Common myeloid progenitor, CD34-positive (primary cell): ENCODE measurements at regions not wholly inside any gene's neighbourhood (a gene's known extent, or its start where the extent isn't known, plus 50 kb on each side); places are given as distances from the start of the nearest gene placed in this dataset.

Experiments used
- CTCF ChIA-PET: fragments of 350-600 bp; sonication (Branson Sonifier 250); formaldehyde crosslinking; loops from one replicate; lab custom pipeline; 2021; ENCODE audit warnings: antibody characterized with exemption; lab: Charles Lee
- POLR2A ChIA-PET: fragments of 350-600 bp; sonication (Branson Sonifier 250); formaldehyde crosslinking; loops from one replicate; lab custom pipeline; 2021; ENCODE audit warnings: antibody characterized with exemption; lab: Charles Lee
- DNase-seq, 3 donors: peaks; one replicate each; pipeline versions ENCODE4 v3.0.0 to v3.0.0-alpha.2; 2013
- H3K27ac ChIP-seq, 2 experiments: 1 replicate in 1 of 2; 2 replicates in 1 of 2; pipeline ENCODE4 v1.7.0; 2013; ENCODE audit warnings: inconsistent platforms in 2 of 2, low read length in 2 of 2, mild to moderate bottlenecking in 2 of 2, low read depth in 1 of 2, moderate library complexity in 1 of 2; ENCODE audit not compliant: severe bottlenecking in 2 of 2, insufficient read depth in 1 of 2, poor library complexity in 1 of 2
- H3K27me3 ChIP-seq, 5 experiments: replicated peaks in 2 of 5; 1 replicate in 3 of 5; 2 replicates in 2 of 5; pipeline versions ENCODE4 v1.6.1 to v1.7.0; 2013; ENCODE audit warnings: low read length in 4 of 5, mild to moderate bottlenecking in 2 of 5, moderate library complexity in 2 of 5, inconsistent platforms in 1 of 5; ENCODE audit not compliant: insufficient read depth in 5 of 5, control insufficient read depth in 4 of 5
- H3K36me3 ChIP-seq, 4 experiments: 1 replicate in 2 of 4; 2 replicates in 2 of 4; pipeline versions ENCODE4 v1.6.1 to v1.7.0; 2013; ENCODE audit warnings: low read length in 3 of 4, control low read depth in 1 of 4, mild to moderate bottlenecking in 1 of 4; ENCODE audit not compliant: control insufficient read depth in 4 of 4, insufficient read depth in 4 of 4
- H3K4me1 ChIP-seq, 4 experiments: 1 replicate in 3 of 4; 2 replicates in 1 of 4; pipeline versions ENCODE4 v1.6.1 to v1.7.1; 2013; ENCODE audit warnings: low read length in 3 of 4, mild to moderate bottlenecking in 3 of 4, control low read depth in 1 of 4, inconsistent platforms in 1 of 4, moderate library complexity in 1 of 4; ENCODE audit not compliant: control insufficient read depth in 4 of 4, insufficient read depth in 4 of 4; ENCODE audit errors: control extremely low read depth in 1 of 4
- H3K4me3 ChIP-seq, 7 experiments: 1 replicate in 4 of 7; 2 replicates in 3 of 7; pipeline versions ENCODE4 v1.5.1 to v1.7.0; 2013; ENCODE audit warnings: mild to moderate bottlenecking in 7 of 7, low read length in 6 of 7, moderate library complexity in 6 of 7, inconsistent platforms in 2 of 7, low read depth in 2 of 7, control low read depth in 1 of 7; ENCODE audit not compliant: insufficient read depth in 4 of 7, control insufficient read depth in 1 of 7; ENCODE audit errors: extremely low read depth in 1 of 7
- H3K9me3 ChIP-seq, 5 experiments: 1 replicate in 4 of 5; 2 replicates in 1 of 5; pipeline versions ENCODE4 v1.6.1 to v1.7.1; 2013; ENCODE audit warnings: low read length in 4 of 5, mild to moderate bottlenecking in 2 of 5, inconsistent platforms in 1 of 5, low read depth in 1 of 5, moderate library complexity in 1 of 5; ENCODE audit not compliant: control insufficient read depth in 4 of 5, insufficient read depth in 2 of 5; ENCODE audit errors: control extremely low read depth in 1 of 5
- WGBS: methylation state at CpG from one replicate; pipeline ENCODE4 v1.1.5; 2013; ENCODE audit not compliant: insufficient coverage; 5-methylcytosine and 5-hydroxymethylcytosine counted together

GRCh38 chr4:71691416-71692073 is 92.3 kb downstream of the GC start:
- CTCF ChIA-PET, result interaction anchor here (0.6 kb wide), 1 partner anchor 612 kb away, joined by 3 read pairs; no protein-coding TSS in a partner anchor
- 94% methylated on average over 5 of the region's 6 CpGs for WGBS
- H3K4me3 ChIP-seq, result no peak overlapping the region
- no peaks in the 10 kb centered on the region for H3K9me3 ChIP-seq
- H3K27ac ChIP-seq, result no peak overlapping the region
- H3K36me3 ChIP-seq, result no peaks in the 10 kb centered on the region
- peaks cover 0 to 60% (median 18%) of the 10 kb centered on the region in 5 experiments for H3K27me3 ChIP-seq
- H3K4me1 ChIP-seq, result no peaks in the 10 kb centered on the region
- POLR2A ChIA-PET, result no interaction called here
- DNase-seq, result no peak

- no peak overlapping the region for H3K4me3 ChIP-seq
- POLR2A ChIA-PET, result no interaction called here
- no peaks in the 10 kb centered on the region for H3K9me3 ChIP-seq
- CTCF ChIA-PET, result no interaction called here
- no peak for DNase-seq
- WGBS, result 100% methylated on average over 3 of the region's 4 CpGs
- no peaks in the 10 kb centered on the region for H3K36me3 ChIP-seq
- peaks cover 0 to 57% (median 17%) of the 10 kb centered on the region in 5 experiments for H3K27me3 ChIP-seq
- H3K4me1 ChIP-seq, result no peaks in the 10 kb centered on the region
- H3K27ac ChIP-seq, result no peak overlapping the region
These were observed 94.1 kb downstream of the GC start for GRCh38 chr4:71689822-71690221.

- Histone ChIP-seq H3K9me3 (no peaks in the 10 kb centered on the region), H3K4me3 (no peak overlapping the region)
These were observed 96.8 kb downstream of the GC start for GRCh38 chr4:71687056-71687455.

GRCh38 chr4:71685975-71686374 is 97.9 kb downstream of the GC start:
- no peaks in the 10 kb centered on the region for H3K9me3 ChIP-seq
- WGBS, result 100% methylated on average over 1 of the region's 1 CpG

More at GRCh38 chr4:71687056-71687455, 96.8 kb downstream of the GC start:
- ChIA-PET POLR2A (no interaction called here), CTCF (no interaction called here)
- H3K27me3 ChIP-seq, result peaks cover 0 to 56% (median 13%) of the 10 kb centered on the region in 5 experiments
- H3K4me1 ChIP-seq, result no peaks in the 10 kb centered on the region
- no peak for DNase-seq
- H3K36me3 ChIP-seq, result no peaks in the 10 kb centered on the region
- no peak overlapping the region for H3K27ac ChIP-seq

GRCh38 chr4:71683309-71683708 is 100.6 kb downstream of the GC start:
- POLR2A ChIA-PET, result no interaction called here
- no peaks in the 10 kb centered on the region for H3K9me3 ChIP-seq
- H3K36me3 ChIP-seq, result no peaks in the 10 kb centered on the region
- peaks cover 2 to 62% (median 18%) of the 10 kb centered on the region in 5 experiments for H3K27me3 ChIP-seq
- CTCF ChIA-PET, result no interaction called here
- no peak for DNase-seq
- no peaks in the 10 kb centered on the region for H3K4me1 ChIP-seq
- WGBS, result 94% methylated on average over 3 of the region's 4 CpGs
- no peak overlapping the region for H3K27ac ChIP-seq
- H3K4me3 ChIP-seq, result no peak overlapping the region

More at GRCh38 chr4:71685975-71686374, 97.9 kb downstream of the GC start:
- Histone ChIP-seq H3K4me3 (no peak overlapping the region), H3K27me3 (peaks cover 0 to 57% (median 14%) of the 10 kb centered on the region in 5 experiments), H3K27ac (no peak overlapping the region), H3K36me3 (no peaks in the 10 kb centered on the region), H3K4me1 (no peaks in the 10 kb centered on the region)
- ChIA-PET POLR2A (no interaction called here), CTCF (no interaction called here)
- no peak for DNase-seq

GRCh38 chr4:71680706-71681105 is 103.2 kb downstream of the GC start:
- DNase-seq, result peak in 1 of 3 donors; percentile 1
- no peaks in the 10 kb centered on the region for H3K4me1 ChIP-seq
- H3K4me3 ChIP-seq, result no peak overlapping the region
- ChIA-PET POLR2A (no interaction called here), CTCF (no interaction called here)
- WGBS, result 80% methylated on average over 1 of the region's 1 CpG
- no peak overlapping the region for H3K27ac ChIP-seq
- H3K36me3 ChIP-seq, result no peaks in the 10 kb centered on the region
- H3K27me3 ChIP-seq, result peaks cover 2 to 62% (median 26%) of the 10 kb centered on the region in 5 experiments
- H3K9me3 ChIP-seq, result peaks cover 0 to 2% (median 0%) of the 10 kb centered on the region in 5 experiments

GRCh38 chr4:71677568-71677967 is 106.3 kb downstream of the GC start:
- WGBS, result 79% methylated on average over 3 of the region's 5 CpGs
- Histone ChIP-seq H3K27me3 (peaks cover 2 to 55% (median 27%) of the 10 kb centered on the region in 5 experiments), H3K36me3 (no peaks in the 10 kb centered on the region), H3K4me1 (no peaks in the 10 kb centered on the region), H3K4me3 (no peak overlapping the region), H3K9me3 (peaks cover 0 to 2% (median 0%) of the 10 kb centered on the region in 5 experiments), H3K27ac (no peak overlapping the region)
- ChIA-PET CTCF (interaction anchor here (0.7 to 1.0 kb wide), 2 partner anchors 407 to 1089 kb away, joined by 3 to 4 read pairs; no protein-coding TSS in a partner anchor), POLR2A (no interaction called here)
- no peak for DNase-seq
